SK-N-SH treated with all-trans-retinoic acid at 6 μM for 48 hours (cell line): ENCODE measurements at regions not wholly inside any gene's neighbourhood (a gene's known extent, or its start where the extent isn't known, plus 50 kb on each side); places are given as distances from the start of the nearest gene placed in this dataset.
"Not testable (repeated sequence)": the region's sequence is repeated elsewhere in the genome, so short reads cannot be mapped to it uniquely, and the experiment has no call there.

ENCODE experiments used
- BACH2 ChIP-seq: fragments of 250-450 bp; sonication (Bioruptor Pico); IDR thresholded peaks from 2 replicates; pipeline ENCODE4 v1.9.0; 2021; ENCODE audit warnings: mild to moderate bottlenecking, borderline replicate concordance
- ESRRG ChIP-seq: fragments of 250-450 bp; sonication (Bioruptor Pico); IDR thresholded peaks from 2 replicates; pipeline ENCODE4 v1.6.1; 2021; ENCODE audit warnings: mild to moderate bottlenecking
- PATZ1 ChIP-seq: fragments of 250-450 bp; sonication (Bioruptor Pico); IDR thresholded peaks from 2 replicates; pipeline ENCODE4 v1.8.0; 2020; ENCODE audit warnings: mild to moderate bottlenecking, moderate library complexity, borderline replicate concordance
- RARB ChIP-seq: fragments of 250-450 bp; sonication (Bioruptor Pico); IDR thresholded peaks from 2 replicates; pipeline ENCODE4 v1.8.0; 2021; ENCODE audit warnings: mild to moderate bottlenecking, moderate library complexity
- SNAI2 ChIP-seq: fragments of 250-450 bp; sonication (Bioruptor Pico); IDR thresholded peaks from 2 replicates; pipeline ENCODE4 v1.5.0; 2020; ENCODE audit warnings: mild to moderate bottlenecking, moderate library complexity
- TOX ChIP-seq: fragments of 250-450 bp; sonication (Bioruptor Pico); IDR thresholded peaks from 2 replicates; pipeline ENCODE4 v1.8.0; 2021; ENCODE audit warnings: mild to moderate bottlenecking, moderate library complexity, borderline replicate concordance
- ZC3H10 ChIP-seq: fragments of 250-450 bp; sonication (Bioruptor Pico); IDR thresholded peaks from 2 replicates; pipeline ENCODE4 v1.5.1; 2021; ENCODE audit warnings: mild to moderate bottlenecking, moderate library complexity
- ZNF565 ChIP-seq: fragments of 450-650 bp; formaldehyde crosslinking; conservative IDR thresholded peaks from 2 replicates; pipeline ENCODE4 v1.5.0; 2020; ENCODE audit warnings: low read depth, mild to moderate bottlenecking, moderate library complexity
- TF ChIP-seq, protein P1 (sequence below): fragments of 250-450 bp; sonication (Bioruptor Pico); IDR thresholded peaks from 2 replicates; pipeline ENCODE4 v1.8.0; 2021; ENCODE audit warnings: low read depth, mild to moderate bottlenecking, moderate library complexity, borderline replicate concordance

GRCh38 chrX:99234384-99234783 is 1175.7 kb downstream of the PCDH19 start:
- not testable (repeated sequence) for TF ChIP-seq RARB (CRISPR knock-in tag); PATZ1; ESRRG (CRISPR knock-in tag); ZC3H10 (CRISPR knock-in tag); BACH2 (CRISPR knock-in tag); SNAI2 (CRISPR knock-in tag); ZNF565 (CRISPR knock-in tag); TOX (CRISPR knock-in tag)
- TF ChIP-seq, protein P1, sequence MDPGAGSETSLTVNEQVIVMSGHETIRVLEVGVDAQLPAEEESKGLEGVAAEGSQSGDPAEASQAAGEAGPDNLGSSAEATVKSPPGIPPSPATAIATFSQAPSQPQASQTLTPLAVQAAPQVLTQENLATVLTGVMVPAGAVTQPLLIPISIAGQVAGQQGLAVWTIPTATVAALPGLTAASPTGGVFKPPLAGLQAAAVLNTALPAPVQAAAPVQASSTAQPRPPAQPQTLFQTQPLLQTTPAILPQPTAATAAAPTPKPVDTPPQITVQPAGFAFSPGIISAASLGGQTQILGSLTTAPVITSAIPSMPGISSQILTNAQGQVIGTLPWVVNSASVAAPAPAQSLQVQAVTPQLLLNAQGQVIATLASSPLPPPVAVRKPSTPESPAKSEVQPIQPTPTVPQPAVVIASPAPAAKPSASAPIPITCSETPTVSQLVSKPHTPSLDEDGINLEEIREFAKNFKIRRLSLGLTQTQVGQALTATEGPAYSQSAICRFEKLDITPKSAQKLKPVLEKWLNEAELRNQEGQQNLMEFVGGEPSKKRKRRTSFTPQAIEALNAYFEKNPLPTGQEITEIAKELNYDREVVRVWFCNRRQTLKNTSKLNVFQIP (CRISPR knock-in tag): not testable (repeated sequence)
